ENCODE measurements at regions not wholly inside any gene's neighbourhood (a gene's known extent, or its start where the extent isn't known, plus 50 kb on each side); places are given as distances from the start of the nearest gene placed in this dataset.

DNA sequence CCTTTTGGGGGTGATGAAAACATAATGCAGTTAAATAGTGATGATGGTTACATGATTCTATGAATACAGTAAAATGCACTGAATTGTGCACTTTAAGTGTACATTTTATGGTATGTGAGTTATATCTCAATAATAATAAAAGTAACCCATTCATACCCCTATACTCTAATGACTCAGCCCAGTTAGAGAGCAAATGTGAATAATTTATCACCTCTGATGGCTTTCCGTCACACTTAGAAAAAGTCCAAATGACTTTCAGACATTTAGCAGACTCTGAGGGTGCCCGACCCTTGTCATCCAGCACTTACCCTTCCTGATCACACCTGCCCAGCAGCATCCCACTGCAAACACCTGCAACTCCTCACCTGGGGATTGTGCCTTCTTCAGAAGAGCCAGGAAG lies 148.1 kb upstream of the MAF start:
- H3K4me3 Mint-ChIP-seq: no peak overlapping the region

DNA sequence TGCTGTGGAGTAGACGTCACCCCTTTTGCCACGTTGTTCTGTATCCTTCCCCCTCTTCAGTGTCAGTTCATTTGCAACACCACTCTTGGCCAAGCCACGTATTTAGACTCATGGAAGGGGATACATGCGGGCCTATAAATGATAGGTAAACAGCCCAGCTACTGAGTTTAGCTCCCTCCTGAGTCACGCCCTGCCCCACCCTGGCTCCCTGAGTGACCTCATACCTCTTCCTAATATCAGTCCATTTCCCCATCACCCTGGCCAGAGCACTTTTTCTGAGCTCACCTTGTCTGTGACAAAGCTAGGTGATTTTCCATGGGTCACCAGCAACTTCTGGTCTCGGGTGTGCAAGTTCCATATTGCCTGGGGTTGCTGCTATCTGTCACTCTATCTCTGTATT lies 147.2 kb upstream of the MAF start:
- Mint-ChIP-seq H3K4me3 (no peak overlapping the region), H3K36me3 (peaks cover 0 to 3% (median 0%) of the 10 kb centered on the region in 3 donors), H3K27me3 (ENCODE audit: low read depth in 3 of 3) (peaks cover 4 to 9% (median 7%) of the 10 kb centered on the region in 3 donors), H3K27ac (no peak overlapping the region), H3K9me3 (no peaks in the 10 kb centered on the region), H3K4me1 (no peaks in the 10 kb centered on the region)
- no peak for DNase-seq

More for the DNA sequence above, 148.1 kb upstream of the MAF start:
- Mint-ChIP-seq H3K4me1 (no peaks in the 10 kb centered on the region), H3K27ac (no peak overlapping the region), H3K27me3 (ENCODE audit: low read depth in 3 of 3) (peaks cover 4 to 11% (median 9%) of the 10 kb centered on the region in 3 donors), H3K9me3 (no peaks in the 10 kb centered on the region), H3K36me3 (peaks cover 0 to 3% (median 0%) of the 10 kb centered on the region in 3 donors)
- no peak for DNase-seq

DNA sequence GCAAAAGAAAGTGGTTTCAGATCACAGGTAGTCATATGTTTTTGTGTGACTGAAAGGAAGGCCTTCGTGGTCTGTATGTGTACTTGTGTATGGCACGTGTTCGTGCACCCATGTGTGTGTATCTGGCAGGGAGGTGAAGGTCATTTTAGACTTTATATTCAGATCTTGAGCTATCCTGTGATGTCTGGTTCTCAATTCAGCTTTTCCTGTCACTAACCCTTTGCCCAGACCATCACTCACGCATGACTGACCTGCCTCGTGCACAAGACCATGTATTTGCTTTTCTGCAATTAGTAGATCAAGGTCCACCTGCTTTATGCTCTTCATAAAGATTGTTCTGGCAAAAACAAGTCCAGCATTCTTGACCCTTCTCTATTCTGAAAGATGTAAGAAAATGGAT lies 139.7 kb upstream of the MAF start:
- no peak overlapping the region for H3K4me3 Mint-ChIP-seq
- peaks cover 0 to 5% of the 10 kb centered on the region in 2 donors for H3K4me1 Mint-ChIP-seq
- H3K27me3 Mint-ChIP-seq (ENCODE audit: low read depth in 3 of 3): peaks cover 0 to 1% (median 0%) of the 10 kb centered on the region in 3 donors
- DNase-seq: no peak
- no peaks in the 10 kb centered on the region for H3K9me3 Mint-ChIP-seq
- no peak overlapping the region for H3K27ac Mint-ChIP-seq
- H3K36me3 Mint-ChIP-seq: no peaks in the 10 kb centered on the region

DNA sequence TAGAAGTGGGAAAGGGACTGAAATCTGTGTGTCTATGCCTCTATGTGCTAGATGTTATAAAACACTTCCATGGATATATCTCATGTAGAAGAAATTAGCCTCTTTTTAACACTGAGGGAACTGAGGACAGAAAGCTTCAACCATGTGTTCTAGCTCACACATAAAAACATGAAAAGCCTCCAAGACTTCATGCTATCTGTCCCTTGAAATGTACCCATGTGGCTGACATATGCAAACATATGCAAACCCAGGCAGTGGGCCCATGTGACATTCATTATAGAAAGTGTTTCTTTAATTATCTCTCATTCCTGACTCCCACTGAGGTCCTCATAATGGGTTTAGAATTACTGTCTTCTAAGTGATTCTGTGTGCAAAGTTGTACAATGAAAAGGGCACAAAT lies 134.7 kb upstream of the MAF start:
- Mint-ChIP-seq H3K4me1 (peaks cover 0 to 5% of the 10 kb centered on the region in 2 donors), H3K9me3 (no peaks in the 10 kb centered on the region), H3K27ac (no peak overlapping the region), H3K36me3 (peaks cover 0 to 4% (median 0%) of the 10 kb centered on the region in 3 donors), H3K27me3 (ENCODE audit: low read depth in 3 of 3) (peaks cover 2 to 9% (median 7%) of the 10 kb centered on the region in 3 donors), H3K4me3 (no peak overlapping the region)
- no peak for DNase-seq

DNA sequence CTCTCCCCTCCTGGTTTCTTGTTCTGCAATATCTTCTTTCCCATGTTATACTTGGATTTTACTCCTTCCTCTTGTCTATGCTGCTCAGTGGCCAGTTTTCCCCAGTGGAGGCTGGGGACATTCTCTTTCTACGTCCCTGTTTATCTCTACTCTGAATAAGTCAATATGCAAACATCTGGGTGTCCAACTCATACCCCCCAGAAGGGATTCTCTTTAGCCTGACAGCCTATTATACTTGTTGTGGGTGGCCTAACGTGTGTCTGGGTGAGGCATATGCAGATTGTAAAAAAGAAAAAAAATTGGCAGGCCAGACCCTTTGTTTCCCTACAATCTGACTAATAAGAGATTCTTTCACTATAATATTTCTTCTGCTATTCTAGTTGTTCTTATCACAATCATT lies 134.2 kb upstream of the MAF start:
- H3K4me1 Mint-ChIP-seq: peaks cover 0 to 5% of the 10 kb centered on the region in 2 donors
- no peak for DNase-seq

DNA sequence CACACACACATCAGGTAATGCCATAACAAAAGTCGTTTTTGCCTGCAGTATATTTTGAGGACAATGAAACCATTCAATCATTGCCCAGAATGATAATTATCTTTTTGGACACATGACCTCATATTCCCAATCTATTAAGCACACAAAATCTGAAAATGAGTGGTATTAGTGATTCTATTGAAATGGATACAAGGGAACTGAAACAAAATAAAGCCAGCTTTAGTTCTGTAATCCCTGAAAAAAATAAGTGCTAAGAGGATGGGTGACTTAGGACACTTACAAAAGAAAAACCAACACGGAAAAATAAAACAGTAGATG lies 128.3 kb upstream of the MAF start:
- Mint-ChIP-seq H3K4me1 (no peaks in the 10 kb centered on the region), H3K27ac (no peak overlapping the region), H3K4me3 (no peak overlapping the region), H3K36me3 (peaks cover 0 to 4% (median 0%) of the 10 kb centered on the region in 3 donors), H3K9me3 (no peaks in the 10 kb centered on the region), H3K27me3 (ENCODE audit: low read depth in 3 of 3) (peaks cover 0 to 12% (median 0%) of the 10 kb centered on the region in 3 donors)
- no peak for DNase-seq

More for the DNA sequence above, 134.2 kb upstream of the MAF start:
- Mint-ChIP-seq H3K27me3 (ENCODE audit: low read depth in 3 of 3) (peaks cover 2 to 9% (median 7%) of the 10 kb centered on the region in 3 donors), H3K4me3 (no peak overlapping the region), H3K27ac (no peak overlapping the region), H3K36me3 (peaks cover 0 to 4% (median 0%) of the 10 kb centered on the region in 3 donors), H3K9me3 (no peaks in the 10 kb centered on the region)

DNA sequence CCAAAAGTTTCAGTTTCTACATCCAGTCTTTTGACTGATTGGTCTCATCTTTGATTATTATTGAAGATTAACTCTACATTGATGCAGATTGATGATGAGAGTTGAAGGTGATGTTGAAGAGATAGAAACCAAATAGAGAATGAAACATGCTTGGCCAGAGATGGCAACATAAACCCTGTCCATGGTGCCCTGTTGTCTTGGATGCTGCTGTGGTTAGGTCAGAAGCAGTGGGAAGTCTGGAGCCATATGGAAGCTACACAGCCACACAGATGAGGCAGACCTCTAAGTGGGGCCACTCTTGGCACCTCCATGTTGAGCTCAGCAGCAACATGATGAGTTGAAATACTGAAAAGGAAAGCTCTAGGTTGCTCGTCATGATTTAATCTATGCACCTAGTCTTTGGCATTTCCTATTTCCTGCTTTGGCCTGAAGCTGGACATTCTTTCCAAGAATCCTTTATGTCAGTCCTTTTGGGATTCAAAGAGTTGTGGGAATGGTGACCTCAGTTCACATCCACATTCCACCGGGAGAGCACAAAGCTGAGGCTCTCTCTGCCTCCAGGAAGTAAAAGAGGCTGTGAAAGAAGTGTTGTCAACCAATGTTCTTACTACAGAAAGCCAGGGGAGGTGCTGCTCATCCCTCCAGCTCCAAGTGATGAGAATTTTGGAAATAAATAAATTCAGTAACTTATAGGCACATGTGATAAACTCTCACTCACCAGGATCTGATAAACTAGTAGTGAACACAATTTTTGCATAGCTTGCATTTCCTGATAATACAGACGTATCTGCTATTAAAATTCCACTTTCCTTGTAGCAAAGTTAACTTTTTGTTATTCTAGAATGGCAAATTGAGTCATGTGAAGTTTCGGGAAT lies 127.7 kb upstream of the MAF start:
- Mint-ChIP-seq H3K9me3 (no peaks in the 10 kb centered on the region), H3K4me1 (no peaks in the 10 kb centered on the region), H3K36me3 (peaks cover 0 to 4% (median 0%) of the 10 kb centered on the region in 3 donors), H3K27ac (no peak overlapping the region), H3K4me3 (no peak overlapping the region), H3K27me3 (ENCODE audit: low read depth in 3 of 3) (peaks cover 0 to 9% (median 0%) of the 10 kb centered on the region in 3 donors)
- no peak for DNase-seq

DNA sequence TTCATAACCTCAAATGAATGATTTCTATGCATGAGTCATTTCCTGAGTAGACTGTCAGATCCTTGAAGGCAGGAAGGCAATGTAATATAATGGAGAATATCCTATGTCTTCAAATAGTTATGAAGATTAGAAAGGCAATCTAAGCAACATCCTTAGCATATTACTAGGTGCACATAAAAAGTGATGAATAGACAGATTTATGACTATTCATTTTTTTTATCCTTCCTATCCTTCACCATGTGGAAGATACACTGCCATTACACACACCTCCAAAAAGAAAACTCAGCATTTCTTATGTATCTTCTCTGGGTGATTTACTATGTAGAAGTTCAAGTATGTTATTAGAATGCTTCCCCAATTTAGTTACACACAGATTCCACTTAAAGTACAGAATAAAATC lies 126.4 kb upstream of the MAF start:
- Mint-ChIP-seq H3K36me3 (peaks cover 0 to 4% (median 0%) of the 10 kb centered on the region in 3 donors), H3K27ac (no peak overlapping the region), H3K4me3 (no peak overlapping the region), H3K9me3 (peaks cover 0 to 4% (median 0%) of the 10 kb centered on the region in 6 donors), H3K27me3 (ENCODE audit: low read depth in 3 of 3) (peaks cover 0 to 9% (median 0%) of the 10 kb centered on the region in 3 donors), H3K4me1 (no peaks in the 10 kb centered on the region)
- DNase-seq: no peak

DNA sequence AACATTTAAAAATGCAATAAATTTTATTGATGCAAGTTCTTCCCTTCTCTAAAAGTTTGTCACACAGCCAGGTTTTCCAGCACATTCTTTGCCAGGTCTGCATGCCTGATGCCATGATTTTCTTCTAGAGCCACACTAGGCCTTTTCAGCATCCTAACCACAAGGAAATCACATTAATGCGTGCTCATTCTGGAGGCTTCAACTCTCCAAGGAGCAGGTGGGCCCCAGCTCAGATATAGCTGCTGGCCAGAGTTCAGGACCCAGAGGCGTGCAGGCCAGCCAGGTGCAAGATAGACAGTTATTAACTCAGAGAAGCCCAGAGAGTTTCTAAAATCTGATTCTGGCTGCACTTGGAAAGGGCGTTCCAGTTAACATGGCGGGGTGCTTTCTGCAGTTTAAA lies 124.5 kb upstream of the MAF start:
- no peak overlapping the region for H3K27ac Mint-ChIP-seq

GRCh38 chr16:79723583-79724168 lies 123.1 kb upstream of the MAF start:
- Mint-ChIP-seq H3K9me3 (peaks cover 0 to 4% (median 0%) of the 10 kb centered on the region in 6 donors), H3K27ac (no peak overlapping the region), H3K27me3 (ENCODE audit: low read depth in 3 of 3) (peaks cover 0 to 10% (median 4%) of the 10 kb centered on the region in 3 donors), H3K4me1 (no peaks in the 10 kb centered on the region), H3K4me3 (no peak overlapping the region), H3K36me3 (no peaks in the 10 kb centered on the region)
- DNase-seq: no peak

More for the DNA sequence above, 124.5 kb upstream of the MAF start:
- Mint-ChIP-seq H3K9me3 (peaks cover 0 to 4% (median 0%) of the 10 kb centered on the region in 6 donors), H3K27me3 (ENCODE audit: low read depth in 3 of 3) (peaks cover 0 to 6% (median 0%) of the 10 kb centered on the region in 3 donors), H3K4me3 (no peak overlapping the region), H3K36me3 (no peaks in the 10 kb centered on the region), H3K4me1 (no peaks in the 10 kb centered on the region)
- no peak for DNase-seq

GRCh38 chr16:79721270-79721669 lies 120.7 kb upstream of the MAF start:
- peaks cover 0 to 4% (median 0%) of the 10 kb centered on the region in 6 donors for H3K9me3 Mint-ChIP-seq
- H3K4me1 Mint-ChIP-seq: no peaks in the 10 kb centered on the region
- peaks cover 4 to 9% (median 5%) of the 10 kb centered on the region in 3 donors for H3K27me3 Mint-ChIP-seq (ENCODE audit: low read depth in 3 of 3)
- H3K4me3 Mint-ChIP-seq: no peak overlapping the region
- no peak for DNase-seq
- H3K27ac Mint-ChIP-seq: no peak overlapping the region
- peaks cover 0 to 3% (median 0%) of the 10 kb centered on the region in 3 donors for H3K36me3 Mint-ChIP-seq

DNA sequence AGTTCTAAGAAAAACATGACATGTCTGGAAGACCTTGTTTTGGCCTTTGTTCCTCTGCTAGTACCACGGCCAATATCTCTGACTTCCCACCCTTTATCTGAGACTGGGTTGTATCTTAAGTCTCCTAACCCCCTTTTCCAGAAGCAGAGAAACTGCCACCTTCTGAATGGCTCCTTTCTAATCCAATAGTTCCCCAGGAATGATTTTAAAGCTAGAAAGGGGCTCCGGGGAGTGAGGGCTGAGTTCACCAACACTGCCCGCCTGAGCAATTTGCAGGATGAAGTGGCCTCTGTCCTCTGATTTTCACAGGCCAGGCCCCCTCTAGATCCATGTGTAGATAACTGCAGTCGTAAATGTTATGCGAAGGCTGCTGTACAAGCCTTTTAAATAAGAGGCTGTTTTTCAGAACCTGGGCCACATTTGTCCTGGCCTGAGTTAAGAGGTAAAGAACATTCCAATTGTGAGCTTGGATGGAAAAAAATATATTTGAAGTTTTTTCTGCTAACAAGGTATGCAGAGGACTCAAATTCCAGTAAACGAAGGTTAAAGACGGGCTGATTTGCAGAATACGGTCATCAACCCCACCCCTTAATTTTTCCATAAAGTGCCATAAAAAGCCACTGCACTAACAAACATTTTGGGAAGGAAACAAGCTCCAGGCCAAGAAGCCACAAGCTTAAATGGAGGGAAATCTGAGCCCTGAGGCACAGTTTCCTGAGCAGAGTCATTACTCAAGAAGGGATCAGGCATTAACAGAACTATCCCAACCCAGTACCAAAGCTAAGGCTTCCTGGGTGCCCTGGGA lies 117.0 kb upstream of the MAF start:
- Mint-ChIP-seq H3K4me3 (no peak overlapping the region), H3K36me3 (peaks cover 0 to 3% (median 0%) of the 10 kb centered on the region in 3 donors), H3K27ac (no peak overlapping the region), H3K4me1 (no peaks in the 10 kb centered on the region), H3K27me3 (ENCODE audit: low read depth in 3 of 3) (peaks cover 9 to 16% (median 11%) of the 10 kb centered on the region in 3 donors), H3K9me3 (peaks cover 0 to 6% (median 0%) of the 10 kb centered on the region in 6 donors)
- no peak for DNase-seq

GRCh38 chr16:79716645-79717332 lies 116.3 kb upstream of the MAF start:
- no peak overlapping the region for H3K4me3 Mint-ChIP-seq
- DNase-seq: no peak
- H3K4me1 Mint-ChIP-seq: no peaks in the 10 kb centered on the region
- H3K36me3 Mint-ChIP-seq: peaks cover 0 to 3% (median 0%) of the 10 kb centered on the region in 3 donors
- H3K27me3 Mint-ChIP-seq (ENCODE audit: low read depth in 3 of 3): peaks cover 9 to 17% (median 10%) of the 10 kb centered on the region in 3 donors
- H3K9me3 Mint-ChIP-seq: peaks cover 0 to 2% (median 0%) of the 10 kb centered on the region in 6 donors
- no peak overlapping the region for H3K27ac Mint-ChIP-seq
